ENCODE measurements at regions not wholly inside any gene's neighbourhood (a gene's known extent, or its start where the extent isn't known, plus 50 kb on each side); places are given as distances from the start of the nearest gene placed in this dataset.

DNA sequence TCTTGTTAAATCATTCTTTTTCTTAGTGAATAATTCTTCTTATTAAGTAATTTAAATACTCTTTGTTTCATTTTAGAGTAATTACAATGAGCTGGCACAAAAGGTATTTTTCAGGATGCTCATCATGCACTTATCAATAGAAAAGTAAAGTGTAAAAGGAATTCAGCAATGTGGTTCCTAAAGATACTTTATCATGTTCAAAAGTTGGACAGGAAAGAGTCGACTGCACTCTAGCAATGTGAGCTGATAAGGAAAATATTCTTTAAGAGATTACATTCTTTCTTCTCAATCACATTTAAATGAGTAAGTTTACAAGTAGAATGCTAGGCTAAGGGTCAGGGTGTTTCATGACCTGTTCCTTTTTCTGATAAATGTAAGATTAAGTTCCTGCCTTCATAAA lies 609.5 kb upstream of the FAM241A start:
- Mint-ChIP-seq H3K4me1 (ENCODE audit: low read depth) (no peaks in the 10 kb centered on the region), H3K4me3 (no peak overlapping the region), H3K36me3 (ENCODE audit: low read depth) (no peaks in the 10 kb centered on the region), H3K9me3 (peaks cover 3% of the 10 kb centered on the region), H3K27me3 (ENCODE audit: low read depth) (no peaks in the 10 kb centered on the region), H3K27ac (no peak overlapping the region)
- no peak for DNase-seq (ENCODE audit: low spot score)

DNA sequence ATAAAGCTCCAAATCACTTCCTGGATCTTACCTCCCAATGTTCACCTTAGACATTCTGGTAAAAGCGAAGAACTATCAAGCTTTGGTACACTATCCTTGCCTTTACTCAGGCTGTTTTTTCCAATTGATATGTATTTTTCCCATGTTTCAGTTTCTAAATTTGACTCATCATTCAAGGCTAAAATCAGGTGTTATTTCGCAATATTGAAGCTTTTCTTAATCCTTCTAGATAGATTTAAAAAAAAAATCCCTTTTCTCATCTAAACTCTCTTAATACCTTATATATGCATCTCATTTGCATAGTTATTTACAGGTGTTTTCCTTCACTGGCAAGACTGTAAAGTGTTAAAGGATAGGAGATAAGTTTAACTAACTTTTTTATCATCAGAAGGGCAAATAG lies 608.1 kb upstream of the FAM241A start:
- no peak for DNase-seq (ENCODE audit: low spot score)
- Mint-ChIP-seq H3K27ac (no peak overlapping the region), H3K9me3 (peaks cover under 1% of the 10 kb centered on the region), H3K4me3 (no peak overlapping the region), H3K27me3 (ENCODE audit: low read depth) (no peaks in the 10 kb centered on the region), H3K36me3 (ENCODE audit: low read depth) (no peaks in the 10 kb centered on the region), H3K4me1 (ENCODE audit: low read depth) (no peaks in the 10 kb centered on the region)

DNA sequence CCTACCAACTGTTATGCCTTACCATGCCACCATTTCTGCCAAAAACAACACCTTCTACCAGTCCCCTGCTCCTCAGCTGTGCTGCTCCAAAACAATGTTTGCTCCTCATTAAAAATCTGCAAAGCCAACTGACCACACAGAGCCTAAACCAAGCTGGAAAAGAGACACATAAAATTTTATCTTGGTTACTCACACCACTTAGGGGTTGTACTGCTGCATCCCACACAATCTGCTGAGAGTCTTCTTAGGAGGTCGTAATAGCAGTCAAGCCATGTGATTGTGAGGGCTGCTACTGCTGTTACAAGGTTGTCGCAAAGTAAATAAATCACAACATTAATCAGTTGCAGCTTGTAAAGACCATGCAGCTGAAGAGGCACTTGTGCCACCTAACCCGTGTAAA lies 607.4 kb upstream of the FAM241A start:
- H3K36me3 Mint-ChIP-seq (ENCODE audit: low read depth): no peaks in the 10 kb centered on the region
- DNase-seq (ENCODE audit: low spot score): no peak
- H3K4me1 Mint-ChIP-seq (ENCODE audit: low read depth): no peaks in the 10 kb centered on the region
- H3K27ac Mint-ChIP-seq: no peak overlapping the region
- H3K9me3 Mint-ChIP-seq: no peaks in the 10 kb centered on the region
- no peaks in the 10 kb centered on the region for H3K27me3 Mint-ChIP-seq (ENCODE audit: low read depth)
- no peak overlapping the region for H3K4me3 Mint-ChIP-seq

DNA sequence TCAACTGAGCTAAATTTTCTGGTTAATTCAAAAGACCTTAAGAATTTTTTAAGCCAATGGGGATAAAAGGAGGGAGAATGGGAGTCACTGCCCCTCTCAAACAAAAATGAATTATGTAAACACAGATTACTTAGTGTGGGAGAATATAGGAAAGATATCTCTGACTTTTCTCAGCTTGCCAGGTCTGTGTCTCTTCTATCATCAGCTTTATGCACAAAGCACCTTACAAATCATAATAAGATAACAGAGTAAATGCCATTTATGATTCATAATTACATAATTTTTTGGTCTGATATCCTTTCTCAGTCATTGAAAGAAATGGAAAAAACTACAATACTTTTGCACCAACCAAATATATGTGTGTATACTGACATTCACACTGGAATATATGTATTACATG lies 604.6 kb upstream of the FAM241A start:
- no peak for DNase-seq (ENCODE audit: low spot score)
- Mint-ChIP-seq H3K27me3 (ENCODE audit: low read depth) (no peaks in the 10 kb centered on the region), H3K4me3 (no peak overlapping the region), H3K4me1 (ENCODE audit: low read depth) (no peaks in the 10 kb centered on the region), H3K27ac (no peak overlapping the region), H3K9me3 (peaks cover 5% of the 10 kb centered on the region), H3K36me3 (ENCODE audit: low read depth) (no peaks in the 10 kb centered on the region)

DNA sequence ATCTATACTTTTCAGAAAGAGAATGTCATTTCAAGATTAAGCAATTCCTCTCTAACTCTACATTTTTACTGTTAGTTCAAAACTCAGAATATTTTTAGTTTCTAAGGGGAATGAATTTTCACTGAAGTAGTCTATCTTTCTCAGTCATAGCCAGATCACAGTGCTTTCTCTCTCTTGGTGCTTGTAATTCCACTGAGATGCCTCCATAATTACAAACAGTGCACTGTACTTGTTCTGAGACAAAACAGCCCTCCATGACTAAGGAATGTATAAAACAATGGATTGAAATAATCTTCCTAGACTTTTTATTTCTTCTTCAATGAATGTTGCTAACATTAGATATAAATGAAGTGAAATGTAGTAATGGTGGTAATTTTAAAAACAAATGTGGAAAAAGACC lies 603.2 kb upstream of the FAM241A start:
- DNase-seq (ENCODE audit: low spot score): no peak
- Mint-ChIP-seq H3K27me3 (ENCODE audit: low read depth) (no peaks in the 10 kb centered on the region), H3K4me3 (no peak overlapping the region)

DNA sequence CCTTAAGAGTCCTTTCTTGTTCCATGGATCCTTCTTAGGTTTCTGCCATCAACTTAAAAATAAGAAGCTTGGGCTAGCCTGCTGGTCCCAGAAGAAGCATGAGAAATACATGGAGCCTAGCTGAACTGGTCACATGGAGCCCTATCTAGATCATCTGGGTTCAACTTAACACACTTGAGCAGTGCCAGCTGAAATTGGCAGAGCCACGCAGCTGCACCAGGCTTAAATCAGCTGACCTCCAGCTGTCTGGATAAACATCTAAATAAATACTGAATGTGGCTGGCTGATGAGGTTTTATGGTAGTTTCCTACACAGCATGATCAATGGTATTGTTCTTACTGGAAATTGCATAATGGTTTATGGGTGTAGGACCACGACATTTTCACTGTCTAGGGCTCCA lies 598.4 kb upstream of the FAM241A start:
- peaks cover 5% of the 10 kb centered on the region for H3K9me3 Mint-ChIP-seq
- no peaks in the 10 kb centered on the region for H3K4me1 Mint-ChIP-seq (ENCODE audit: low read depth)
- H3K4me3 Mint-ChIP-seq: no peak overlapping the region
- H3K27me3 Mint-ChIP-seq (ENCODE audit: low read depth): no peaks in the 10 kb centered on the region
- no peak for DNase-seq (ENCODE audit: low spot score)
- no peaks in the 10 kb centered on the region for H3K36me3 Mint-ChIP-seq (ENCODE audit: low read depth)
- no peak overlapping the region for H3K27ac Mint-ChIP-seq

More for the DNA sequence above, 603.2 kb upstream of the FAM241A start:
- Mint-ChIP-seq H3K9me3 (peaks cover 5% of the 10 kb centered on the region), H3K27ac (no peak overlapping the region), H3K4me1 (ENCODE audit: low read depth) (no peaks in the 10 kb centered on the region), H3K36me3 (ENCODE audit: low read depth) (no peaks in the 10 kb centered on the region)

DNA sequence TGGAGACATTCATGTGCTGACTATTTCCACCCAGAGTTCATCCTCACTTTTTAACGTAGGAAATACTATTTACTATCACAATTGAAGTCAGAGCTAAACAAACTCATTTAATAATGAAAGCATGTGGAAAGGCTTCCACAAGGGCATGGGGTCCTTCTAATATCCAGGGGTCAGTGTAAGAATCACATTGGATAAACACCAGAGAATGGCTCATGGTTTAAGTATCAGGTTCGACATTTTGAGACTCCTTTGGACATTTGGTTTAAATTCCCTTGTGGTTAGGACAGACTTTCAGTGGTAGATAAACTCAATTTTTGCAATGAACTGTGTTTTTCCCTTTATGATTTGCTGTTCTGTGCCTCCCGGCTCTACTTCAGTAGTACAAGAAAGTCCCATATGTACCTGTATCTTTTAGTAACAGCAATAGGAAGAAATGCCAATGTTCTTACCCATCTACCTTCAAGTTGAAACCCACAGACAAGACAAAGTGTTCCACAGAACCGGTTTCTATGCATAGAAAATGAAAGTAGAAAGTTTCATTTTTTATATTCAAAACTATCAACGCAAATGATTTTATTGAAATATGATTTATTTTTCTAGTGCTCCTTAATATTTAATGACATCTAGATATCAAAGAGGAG lies 589.0 kb upstream of the FAM241A start:
- Mint-ChIP-seq H3K36me3 (ENCODE audit: low read depth) (no peaks in the 10 kb centered on the region), H3K27ac (no peak overlapping the region), H3K9me3 (peaks cover 3% of the 10 kb centered on the region), H3K4me3 (no peak overlapping the region), H3K27me3 (ENCODE audit: low read depth) (no peaks in the 10 kb centered on the region), H3K4me1 (ENCODE audit: low read depth) (no peaks in the 10 kb centered on the region)
- no peak for DNase-seq (ENCODE audit: low spot score)

DNA sequence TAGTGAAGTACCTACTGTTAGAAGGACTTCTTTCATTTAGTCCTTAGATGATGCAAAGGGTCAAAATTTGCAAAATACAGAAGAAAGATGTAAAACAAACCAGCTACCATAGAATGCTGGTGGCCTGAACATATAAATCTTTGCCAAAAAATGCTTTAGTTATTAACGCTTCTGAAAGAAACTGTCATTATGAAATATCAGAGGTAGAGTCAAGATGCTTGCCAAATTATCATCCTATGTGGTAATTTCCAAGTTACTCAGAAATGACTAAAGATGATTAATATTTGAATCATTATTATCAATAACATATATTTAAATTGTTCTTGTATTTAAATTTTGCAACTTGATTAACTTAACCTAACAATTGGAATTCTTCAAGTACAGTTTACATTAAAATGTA lies 588.4 kb upstream of the FAM241A start:
- no peak for DNase-seq (ENCODE audit: low spot score)
- peaks cover 3% of the 10 kb centered on the region for H3K9me3 Mint-ChIP-seq
- H3K4me1 Mint-ChIP-seq (ENCODE audit: low read depth): no peaks in the 10 kb centered on the region

DNA sequence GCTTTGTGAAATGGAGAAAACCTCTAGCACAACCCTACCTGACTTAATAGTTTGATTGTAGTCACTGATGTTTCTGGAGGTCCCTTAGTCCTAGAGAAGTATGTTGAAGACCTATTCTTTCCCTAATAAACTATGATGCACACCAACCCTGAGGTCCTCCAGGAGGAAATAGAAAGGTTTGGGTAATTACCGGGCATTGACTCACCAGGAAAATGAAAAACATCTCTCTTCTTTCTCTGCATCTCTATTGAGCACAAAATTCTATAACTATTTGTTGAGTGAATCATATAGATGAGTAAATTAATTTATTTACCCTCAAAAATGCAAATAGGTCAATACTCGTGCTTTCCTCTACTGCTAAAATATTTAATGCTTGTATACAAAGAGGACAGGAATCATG lies 582.4 kb upstream of the FAM241A start:
- H3K4me1 Mint-ChIP-seq (ENCODE audit: low read depth): no peaks in the 10 kb centered on the region
- no peaks in the 10 kb centered on the region for H3K27me3 Mint-ChIP-seq (ENCODE audit: low read depth)
- peaks cover 3% of the 10 kb centered on the region for H3K9me3 Mint-ChIP-seq
- DNase-seq (ENCODE audit: low spot score): no peak
- no peaks in the 10 kb centered on the region for H3K36me3 Mint-ChIP-seq (ENCODE audit: low read depth)
- no peak overlapping the region for H3K4me3 Mint-ChIP-seq
- H3K27ac Mint-ChIP-seq: no peak overlapping the region

More for the DNA sequence above, 588.4 kb upstream of the FAM241A start:
- H3K27me3 Mint-ChIP-seq (ENCODE audit: low read depth): no peaks in the 10 kb centered on the region
- H3K27ac Mint-ChIP-seq: no peak overlapping the region
- no peaks in the 10 kb centered on the region for H3K36me3 Mint-ChIP-seq (ENCODE audit: low read depth)
- H3K4me3 Mint-ChIP-seq: no peak overlapping the region

DNA sequence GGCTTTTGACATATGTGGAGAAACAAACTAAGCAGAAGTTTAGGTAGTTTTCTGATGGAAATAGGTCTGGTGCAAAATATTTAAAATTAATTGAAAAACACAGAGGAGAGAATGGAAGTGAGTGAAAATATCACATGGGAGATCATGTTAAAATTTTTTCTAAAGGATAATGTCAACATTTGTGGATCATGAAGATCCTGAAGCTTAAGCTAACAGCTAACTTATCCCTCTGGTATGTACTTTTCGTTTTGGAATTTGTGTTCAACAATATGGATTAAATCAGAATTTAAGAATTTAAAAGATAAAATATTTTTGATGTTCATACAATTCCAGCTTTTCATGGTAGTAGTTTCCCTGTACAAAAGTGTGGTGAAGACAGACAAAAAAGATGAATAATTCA lies 572.8 kb upstream of the FAM241A start:
- H3K27me3 Mint-ChIP-seq (ENCODE audit: low read depth): no peaks in the 10 kb centered on the region
- no peaks in the 10 kb centered on the region for H3K9me3 Mint-ChIP-seq
- H3K27ac Mint-ChIP-seq: no peak overlapping the region
- H3K4me3 Mint-ChIP-seq: no peak overlapping the region
- H3K36me3 Mint-ChIP-seq (ENCODE audit: low read depth): no peaks in the 10 kb centered on the region
- no peak for DNase-seq (ENCODE audit: low spot score)
- no peaks in the 10 kb centered on the region for H3K4me1 Mint-ChIP-seq (ENCODE audit: low read depth)

DNA sequence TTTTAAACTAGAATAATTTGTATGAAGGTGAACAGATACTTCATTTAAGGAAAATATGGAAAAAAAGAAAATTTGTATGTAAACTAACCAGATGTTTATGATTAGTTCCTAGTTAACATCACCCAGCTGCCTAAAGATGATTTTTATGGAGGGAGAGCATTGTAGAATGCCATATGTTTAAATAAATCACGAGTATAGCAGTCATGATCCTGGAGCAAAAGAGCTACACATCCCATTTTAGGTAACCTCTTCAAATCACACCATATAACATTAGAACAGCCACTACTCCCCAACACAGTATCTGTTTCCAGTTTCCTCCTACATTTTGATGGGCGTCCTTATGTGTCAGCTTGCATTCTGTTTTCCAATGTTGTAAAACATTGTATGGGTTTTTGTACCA lies 571.9 kb upstream of the FAM241A start:
- no peak overlapping the region for H3K27ac Mint-ChIP-seq
- no peaks in the 10 kb centered on the region for H3K4me1 Mint-ChIP-seq (ENCODE audit: low read depth)
- no peak overlapping the region for H3K4me3 Mint-ChIP-seq
- H3K27me3 Mint-ChIP-seq (ENCODE audit: low read depth): no peaks in the 10 kb centered on the region
- DNase-seq (ENCODE audit: low spot score): no peak
- H3K9me3 Mint-ChIP-seq: no peaks in the 10 kb centered on the region
- no peaks in the 10 kb centered on the region for H3K36me3 Mint-ChIP-seq (ENCODE audit: low read depth)

DNA sequence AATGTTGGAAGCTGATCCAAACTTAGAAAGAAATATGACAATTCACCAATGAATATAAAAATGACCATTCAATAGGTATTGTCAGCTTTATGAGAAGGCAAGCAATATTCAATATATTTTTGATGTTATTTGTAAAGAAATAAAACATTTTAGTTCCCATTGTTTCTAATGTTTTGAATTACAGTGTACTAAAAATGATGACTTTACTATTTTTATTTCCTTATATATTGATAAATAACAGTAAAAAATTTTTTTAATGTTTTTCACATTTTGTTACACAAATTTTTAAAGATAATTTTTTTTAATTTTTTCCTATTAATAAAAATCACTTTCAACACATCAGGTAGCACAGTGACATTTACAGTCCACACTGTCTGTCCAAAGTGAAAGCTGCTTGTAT lies 565.5 kb upstream of the FAM241A start:
- H3K4me1 Mint-ChIP-seq (ENCODE audit: low read depth): no peaks in the 10 kb centered on the region
- no peaks in the 10 kb centered on the region for H3K27me3 Mint-ChIP-seq (ENCODE audit: low read depth)
- H3K4me3 Mint-ChIP-seq: no peak overlapping the region
- DNase-seq (ENCODE audit: low spot score): no peak
- H3K36me3 Mint-ChIP-seq (ENCODE audit: low read depth): no peaks in the 10 kb centered on the region
- peaks cover 17% of the 10 kb centered on the region for H3K9me3 Mint-ChIP-seq
- H3K27ac Mint-ChIP-seq: no peak overlapping the region

DNA sequence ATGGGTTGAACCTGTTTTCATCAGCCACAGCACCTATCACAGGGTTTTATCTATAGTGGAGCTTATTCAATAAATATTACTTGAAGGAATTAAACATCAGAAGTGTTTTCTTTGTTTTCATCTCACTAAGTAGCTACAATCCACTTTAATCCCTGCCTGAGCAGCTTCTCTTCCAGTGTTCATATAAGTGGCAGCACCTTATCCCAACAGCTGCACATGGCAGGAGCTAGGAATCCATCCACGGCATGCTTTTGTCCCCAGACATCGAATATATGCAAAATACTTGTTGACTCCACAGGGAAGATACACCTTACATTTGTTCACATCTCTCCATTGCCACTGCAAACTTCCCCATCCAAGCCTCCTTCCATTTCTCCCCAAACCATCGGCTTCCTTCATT lies 549.8 kb upstream of the FAM241A start:
- DNase-seq (ENCODE audit: low spot score): no peak
- no peak overlapping the region for H3K27ac Mint-ChIP-seq
- no peaks in the 10 kb centered on the region for H3K9me3 Mint-ChIP-seq
- no peak overlapping the region for H3K4me3 Mint-ChIP-seq
- H3K4me1 Mint-ChIP-seq (ENCODE audit: low read depth): no peaks in the 10 kb centered on the region
- no peaks in the 10 kb centered on the region for H3K27me3 Mint-ChIP-seq (ENCODE audit: low read depth)
- no peaks in the 10 kb centered on the region for H3K36me3 Mint-ChIP-seq (ENCODE audit: low read depth)

DNA sequence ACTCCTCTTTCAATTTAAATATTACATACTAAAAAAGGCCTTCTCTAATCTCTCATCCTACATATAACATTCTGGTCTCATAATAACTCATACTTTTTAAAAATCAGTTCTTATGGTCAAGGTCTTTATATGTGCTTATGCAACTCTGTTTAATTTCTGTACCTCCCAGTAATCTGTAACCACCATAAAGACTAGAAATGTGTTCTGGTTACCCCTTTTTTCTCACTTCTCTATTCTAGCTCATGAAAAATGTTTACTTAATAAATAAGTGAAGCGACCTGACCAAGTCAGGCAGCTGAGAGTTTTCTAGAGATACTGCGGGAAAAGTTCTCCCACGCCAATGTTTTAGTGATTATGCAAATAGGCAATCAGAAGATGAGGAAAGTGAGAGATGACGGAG lies 548.8 kb upstream of the FAM241A start:
- Mint-ChIP-seq H3K27ac (no peak overlapping the region), H3K4me3 (no peak overlapping the region), H3K4me1 (ENCODE audit: low read depth) (no peaks in the 10 kb centered on the region), H3K27me3 (ENCODE audit: low read depth) (no peaks in the 10 kb centered on the region), H3K9me3 (no peaks in the 10 kb centered on the region), H3K36me3 (ENCODE audit: low read depth) (no peaks in the 10 kb centered on the region)
- no peak for DNase-seq (ENCODE audit: low spot score)

DNA sequence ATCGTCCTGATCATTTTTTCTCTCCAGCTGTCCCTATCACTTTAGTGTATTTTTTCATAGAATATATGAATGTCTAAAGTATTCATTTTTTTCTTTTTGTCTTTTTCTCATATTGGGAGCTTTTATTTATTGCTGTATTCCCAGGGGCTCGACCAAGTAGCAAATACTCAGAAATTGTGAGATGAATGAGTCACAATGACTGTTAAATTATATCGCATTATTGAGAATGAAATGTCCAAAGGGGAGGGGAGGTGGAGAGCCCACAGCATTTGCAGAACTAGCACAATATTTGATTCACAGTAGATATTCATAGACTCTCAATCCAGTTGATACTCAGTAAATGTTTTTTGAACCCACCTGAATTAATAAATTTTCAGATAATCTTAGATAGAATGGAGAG lies 543.6 kb upstream of the FAM241A start:
- no peak overlapping the region for H3K27ac Mint-ChIP-seq

More for the DNA sequence above, 543.6 kb upstream of the FAM241A start:
- no peaks in the 10 kb centered on the region for H3K4me1 Mint-ChIP-seq (ENCODE audit: low read depth)
- H3K4me3 Mint-ChIP-seq: no peak overlapping the region
- no peaks in the 10 kb centered on the region for H3K27me3 Mint-ChIP-seq (ENCODE audit: low read depth)
- H3K9me3 Mint-ChIP-seq: no peaks in the 10 kb centered on the region
- no peaks in the 10 kb centered on the region for H3K36me3 Mint-ChIP-seq (ENCODE audit: low read depth)
- no peak for DNase-seq (ENCODE audit: low spot score)

Measured in T-helper 2 cell treated with Interferon-gamma antibody and Interleukin-4, amounts not matched to agents 5 μg/mL and 100 μg/mL, for 36 hours (primary cell).